ENCODE measurements at regions not wholly inside any gene's neighbourhood (a gene's known extent, or its start where the extent isn't known, plus 50 kb on each side); places are given as distances from the start of the nearest gene placed in this dataset.

- Histone ChIP-seq H3K27ac (ENCODE audit: low read length) (peak overlapping the region; percentile 48; the same call in 1 of the 2 replicates), H3K36me3 (ENCODE audit: control insufficient read depth, insufficient read depth, low read length) (no peaks in the 10 kb centered on the region), H3K27me3 (ENCODE audit: control insufficient read depth, insufficient read depth, low read length) (no peaks in the 10 kb centered on the region), H3K4me1 (ENCODE audit: control insufficient read depth, insufficient read depth, low read length) (peaks cover 21% of the 10 kb centered on the region), H3K4me3 (ENCODE audit: low read depth in 2 of 2, low read length in 2 of 2) (no peak overlapping the region), H3K9me3 (ENCODE audit: control insufficient read depth, insufficient read depth, low read depth, low read length) (no peaks in the 10 kb centered on the region)
- ATAC-seq: peak; percentile 49; the same call in 1 of the 2 replicates
- no TSS peak for BruUV-seq (replicated peaks)
- TF ChIP-seq TCF7L2 (IDR thresholded peaks at IDR 0.05; ENCODE audit: low read depth, low read length) (no peak), REST (IDR thresholded peaks at IDR 0.05; ENCODE audit: insufficient read depth in 1 of 2, low read depth in 2 of 2, low read length in 1 of 2) (no peak), SIN3A (IDR thresholded peaks at IDR 0.05; ENCODE audit: borderline replicate concordance, insufficient read depth, low read depth, low read length) (no peak), CTCF (IDR thresholded peaks at IDR 0.05) (no peak), POLR2AphosphoS5 (IDR thresholded peaks at IDR 0.05; ENCODE audit: low read depth, low read length) (no peak)
- ChIA-PET CTCF (no interaction called here), POLR2A (no interaction called here)
- no peak for DNase-seq (ENCODE audit: low read depth, low spot score)
- in situ Hi-C loops (cut with HindIII; ENCODE audit: low pct_unique_long_range_greater_than_20kb, low sequenced_read_pairs) (no loop called here), intact Hi-C loops (cut with micrococcal nuclease; ENCODE audit: unreplicated experiment) (no loop called here)
Measured at GRCh38 chr6:44041461-44042260, 85.6 kb downstream of the MRPL14 start.

GRCh38 chr6:44040786-44041185 lies 86.5 kb downstream of the MRPL14 start:
- CTCF ChIA-PET: interaction anchor here (0.7 kb wide), 1 partner anchor 272 kb away, joined by 3 read pairs; no protein-coding TSS in a partner anchor
- no peak for ATAC-seq
- in situ Hi-C loops (cut with HindIII; ENCODE audit: low pct_unique_long_range_greater_than_20kb, low sequenced_read_pairs) (no loop called here), intact Hi-C loops (cut with micrococcal nuclease; ENCODE audit: unreplicated experiment) (no loop called here)
- no peak overlapping the region for H3K4me3 ChIP-seq (ENCODE audit: low read depth in 2 of 2, low read length in 2 of 2)
- no peaks in the 10 kb centered on the region for H3K36me3 ChIP-seq (ENCODE audit: control insufficient read depth, insufficient read depth, low read length)
- POLR2A ChIA-PET: no interaction called here
- peaks cover 21% of the 10 kb centered on the region for H3K4me1 ChIP-seq (ENCODE audit: control insufficient read depth, insufficient read depth, low read length)
- TF ChIP-seq POLR2AphosphoS5 (IDR thresholded peaks at IDR 0.05; ENCODE audit: low read depth, low read length): no peak
- no peak for TF ChIP-seq SIN3A (IDR thresholded peaks at IDR 0.05; ENCODE audit: borderline replicate concordance, insufficient read depth, low read depth, low read length)
- TF ChIP-seq TCF7L2 (IDR thresholded peaks at IDR 0.05; ENCODE audit: low read depth, low read length): no peak
- no peak for TF ChIP-seq CTCF (IDR thresholded peaks at IDR 0.05)
- no peak for TF ChIP-seq REST (IDR thresholded peaks at IDR 0.05; ENCODE audit: insufficient read depth in 1 of 2, low read depth in 2 of 2, low read length in 1 of 2)
- 0 out of 2 replicates have a peak overlapping the region, but pooled peaks have one; percentile 9 for H3K27ac ChIP-seq (ENCODE audit: low read length)
- no peak for DNase-seq (ENCODE audit: low read depth, low spot score)
- H3K9me3 ChIP-seq (ENCODE audit: control insufficient read depth, insufficient read depth, low read depth, low read length): no peaks in the 10 kb centered on the region
- no TSS peak for BruUV-seq (replicated peaks)
- no peaks in the 10 kb centered on the region for H3K27me3 ChIP-seq (ENCODE audit: control insufficient read depth, insufficient read depth, low read length)

Data from Panc1 (cell line).